IMR-90 (cell line): ENCODE measurements at regions not wholly inside any gene's neighbourhood (a gene's known extent, or its start where the extent isn't known, plus 50 kb on each side); places are given as distances from the start of the nearest gene placed in this dataset.

Experiments
- ATAC-seq: fragments of 200-7000 bp; cut with Tn5 transposase; 2 replicates; pipeline ENCODE4 v1.9.1; 2020; ENCODE audit warnings: low read depth, mild to moderate bottlenecking, moderate library complexity
- BruUV-seq: library from RNA; stranded (reverse); fragments of 400-500 nt; replicated peaks from 2 replicates; lab custom pipeline; 2021; lab: Mats Ljungman, UMichigan
- CTCF ChIA-PET: fragments of 300-600 bp; formaldehyde crosslinking; extraction: SDS; loops from one replicate; lab custom pipeline; 2021; ENCODE audit warnings: antibody characterized with exemption; lab: Yijun Ruan, JAX
- POLR2A ChIA-PET: fragments of 300-600 bp; sonication (Branson Sonifier 250); formaldehyde crosslinking; loops from one replicate; lab custom pipeline; 2022; ENCODE audit warnings: antibody characterized with exemption; ENCODE audit not compliant: unreplicated experiment; lab: Charles Lee
- DNase-seq: peaks from one replicate; pipeline ENCODE4 v3.0.0; 2013
- H2AFZ ChIP-seq: replicated peaks from 2 replicates; pipeline ENCODE3; 2013; ENCODE audit warnings: low read length, mild to moderate bottlenecking; ENCODE audit not compliant: poor library complexity
- H2AK5ac ChIP-seq: 2 replicates; pipeline ENCODE4 v1.6.1; 2013; ENCODE audit warnings: low read depth, low read length, inconsistent platforms
- H2AK9ac ChIP-seq: replicated peaks from 2 replicates; pipeline ENCODE3; 2013; ENCODE audit warnings: mild to moderate bottlenecking, low read depth, low read length, moderate library complexity; ENCODE audit not compliant: poor library complexity
- H2BK120ac ChIP-seq: 2 replicates; pipeline ENCODE4 v1.6.1; 2013; ENCODE audit warnings: low read depth, low read length, inconsistent platforms
- H2BK15ac ChIP-seq: 3 replicates; pipeline ENCODE4 v1.6.1; 2013; ENCODE audit warnings: low read depth, low read length, inconsistent platforms
- H2BK20ac ChIP-seq: 2 replicates; pipeline ENCODE4 v1.6.1; 2013; ENCODE audit warnings: low read depth, mild to moderate bottlenecking, inconsistent platforms, low read length, moderate library complexity
- H2BK5ac ChIP-seq: 2 replicates; pipeline ENCODE4 v1.6.1; 2013; ENCODE audit warnings: mild to moderate bottlenecking, low read depth, low read length, inconsistent platforms; ENCODE audit not compliant: poor library complexity, severe bottlenecking
- H3K14ac ChIP-seq: replicated peaks from 2 replicates; pipeline ENCODE4 v1.6.1; 2013; ENCODE audit warnings: low read depth, low read length, inconsistent platforms
- H3K18ac ChIP-seq: 2 replicates; pipeline ENCODE4 v1.6.1; 2013; ENCODE audit warnings: low read depth, low read length, control low read depth
- H3K23ac ChIP-seq: 2 replicates; pipeline ENCODE4 v1.6.1; 2013; ENCODE audit warnings: low read depth, low read length, inconsistent platforms
- H3K27ac ChIP-seq: 2 replicates; pipeline ENCODE4 v1.5.1; 2013; ENCODE audit warnings: mild to moderate bottlenecking, control low read depth, low read length; ENCODE audit not compliant: insufficient read depth
- H3K27me3 ChIP-seq: 2 replicates; pipeline ENCODE4 v1.6.1; 2013; ENCODE audit warnings: low read length; ENCODE audit not compliant: control insufficient read depth, insufficient read depth
- H3K36me3 ChIP-seq: 2 replicates; pipeline ENCODE4 v1.6.1; 2013; ENCODE audit warnings: low read length, mixed read lengths; ENCODE audit not compliant: control insufficient read depth, insufficient read depth
- H3K4ac ChIP-seq: 2 replicates; pipeline ENCODE4 v1.6.1; 2013; ENCODE audit warnings: low read depth, low read length, inconsistent platforms
- H3K4me1 ChIP-seq: 2 replicates; pipeline ENCODE4 v1.6.1; 2013; ENCODE audit warnings: low read length, mixed read lengths; ENCODE audit not compliant: control insufficient read depth, insufficient read depth
- H3K4me2 ChIP-seq: 2 replicates; pipeline ENCODE4 v1.6.1; 2013; ENCODE audit warnings: low read depth, mild to moderate bottlenecking, control low read depth, low read length, moderate library complexity
- H3K4me3 ChIP-seq: 2 replicates; pipeline ENCODE4 v1.5.1; 2013; ENCODE audit warnings: low read depth, mild to moderate bottlenecking, control low read depth, low read length, moderate library complexity; ENCODE audit not compliant: insufficient read depth
- H3K56ac ChIP-seq: 2 replicates; pipeline ENCODE4 v1.6.1; 2013; ENCODE audit warnings: low read length, inconsistent platforms; ENCODE audit not compliant: insufficient read depth; ENCODE audit errors: extremely low read depth
- H3K79me1 ChIP-seq, 2 experiments: 2 replicates each; pipeline ENCODE4 v1.6.1; 2013; ENCODE audit warnings: low read length in 2 of 2, inconsistent platforms in 1 of 2, low read depth in 1 of 2
- H3K9ac ChIP-seq: 2 replicates; pipeline ENCODE4 v1.6.1; 2013; ENCODE audit warnings: low read depth, low read length, control low read depth
- H3K9me1 ChIP-seq: 2 replicates; pipeline ENCODE4 v1.6.1; 2013; ENCODE audit warnings: low read length, inconsistent platforms; ENCODE audit not compliant: insufficient read depth
- H3K9me3 ChIP-seq: 2 replicates; pipeline ENCODE4 v1.6.1; 2013; ENCODE audit warnings: low read length; ENCODE audit not compliant: control insufficient read depth, insufficient read depth
- H4K20me1 ChIP-seq: 2 replicates; pipeline ENCODE4 v1.6.1; 2013; ENCODE audit warnings: low read length, inconsistent platforms; ENCODE audit not compliant: insufficient read depth
- H4K5ac ChIP-seq: 2 replicates; pipeline ENCODE4 v1.6.1; 2013; ENCODE audit warnings: mild to moderate bottlenecking, low read depth, low read length, control low read depth
- H4K8ac ChIP-seq, 2 experiments: 2 replicates each; pipeline ENCODE4 v1.6.1; 2013; ENCODE audit warnings: low read depth in 2 of 2, low read length in 2 of 2, control low read depth in 1 of 2, inconsistent platforms in 1 of 2
- H4K91ac ChIP-seq: 2 replicates; pipeline ENCODE4 v1.6.1; 2013; ENCODE audit warnings: low read depth, low read length, inconsistent platforms; ENCODE audit not compliant: insufficient read depth
- CHD1 ChIP-seq: IDR thresholded peaks from 2 replicates; pipeline ENCODE4 v1.6.1; 2012; ENCODE audit warnings: low read depth, low read length, improper control_type of control experiment
- FOS ChIP-seq: fragments of 150-350 bp; IDR thresholded peaks from 2 replicates; pipeline ENCODE4 v1.6.1; 2016; ENCODE audit warnings: low read depth, low read length
- MAFK ChIP-seq: IDR thresholded peaks from 2 replicates; pipeline ENCODE4 v1.6.1; 2012; ENCODE audit warnings: low read depth, low read length, improper control_type of control experiment
- RCOR1 ChIP-seq: IDR thresholded peaks from 2 replicates; pipeline ENCODE4 v1.6.1; 2012; ENCODE audit warnings: mild to moderate bottlenecking, low read length, improper control_type of control experiment; ENCODE audit not compliant: insufficient replicate concordance
- WGBS, 2 experiments: methylation state at CpG; one replicate each; pipeline versions ENCODE4 v1.1.5 to v1.1.7; 2013; ENCODE audit warnings: missing lambda C conversion rate in 2 of 2; ENCODE audit not compliant: insufficient read length in 1 of 2; ENCODE audit errors: extremely low coverage in 2 of 2; 5-methylcytosine and 5-hydroxymethylcytosine counted together
- dilution Hi-C: fragments of 300-500 bp; cut with HindIII; formaldehyde crosslinking; loops from one replicate; pipeline ENCODE4 v1.14.3; 2018; ENCODE audit warnings: low sequenced_read_pairs; ENCODE audit not compliant: unreplicated experiment
- in situ Hi-C: fragments of 300-500 bp; cut with MboI; formaldehyde crosslinking; loops from 3 replicates; pipeline ENCODE4 v1.14.3; 2019; ENCODE audit warnings: low sequenced_read_pairs, inconsistent platforms, mixed read lengths
- intact Hi-C: fragments of 100-400 bp; cut with micrococcal nuclease; formaldehyde crosslinking; loops from 2 replicates; pipeline ENCODE4 v1.10.0; 2022

DNA sequence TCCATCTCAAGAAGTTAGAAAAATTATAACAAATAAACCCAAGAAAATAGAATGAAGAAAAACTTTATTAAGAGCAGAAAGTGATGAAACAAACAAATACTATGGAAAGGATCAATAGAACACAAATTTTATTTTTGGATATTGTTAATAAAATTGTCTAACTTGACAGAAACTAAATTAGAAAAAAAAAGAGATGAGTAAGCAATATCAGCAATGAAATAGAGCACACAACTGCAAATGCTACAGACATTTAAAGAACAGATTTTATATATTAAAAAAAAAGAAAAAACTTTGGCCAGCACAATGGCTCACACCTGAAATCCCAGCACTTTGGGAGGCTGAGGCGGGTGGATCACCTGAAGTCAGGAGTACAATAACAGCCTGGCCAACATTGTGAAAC lies 628.0 kb downstream of the EPHA7 start:
- CTCF ChIA-PET = interaction anchor here (0.5 to 1.4 kb wide), 3 partner anchors 12 to 205 kb away, joined by 4 to 6 read pairs (median 5); no protein-coding TSS in a partner anchor

More for the DNA sequence above, 628.0 kb downstream of the EPHA7 start:
- Histone ChIP-seq H3K18ac (no peak overlapping the region), H2BK20ac (no peak overlapping the region), H2BK5ac (no peak overlapping the region), H2BK120ac (no peak overlapping the region), H3K9ac (no peak overlapping the region), H4K91ac (no peak overlapping the region), H4K5ac (no peak overlapping the region), H3K23ac (no peak overlapping the region), H4K20me1 (no peaks in the 10 kb centered on the region), H3K14ac (no peak overlapping the region), H3K27ac (no peak overlapping the region), H2AK5ac (no peak overlapping the region), H3K36me3 (no peaks in the 10 kb centered on the region), H3K9me1 (no peaks in the 10 kb centered on the region), H3K27me3 (no peaks in the 10 kb centered on the region), H2AFZ (no peak overlapping the region), H4K8ac (no peak overlapping the region), H3K4me3 (no peak overlapping the region), H3K4ac (no peak overlapping the region), H3K56ac (no peak overlapping the region), H2AK9ac (no peak overlapping the region), H3K9me3 (no peaks in the 10 kb centered on the region), H2BK15ac (no peak overlapping the region), H3K79me1 (no peaks in the 10 kb centered on the region), H3K4me2 (no peak overlapping the region), H3K4me1 (no peaks in the 10 kb centered on the region)
- ATAC-seq (no peak), DNase-seq (no peak)
- no TSS peak for BruUV-seq
- dilution Hi-C loops (no loop called here), in situ Hi-C loops (no loop called here), intact Hi-C loops (no loop called here)
- TF ChIP-seq CHD1 (no peak), MAFK (peak; percentile 66), FOS (no peak), RCOR1 (no peak)
- no CpG with 5 or more reads among the region's 1 CpG for WGBS, 2 experiments
- POLR2A ChIA-PET = no interaction called here
